Stomach (tissue), 8 donors: ENCODE measurements at regions not wholly inside any gene's neighbourhood (a gene's known extent, or its start where the extent isn't known, plus 50 kb on each side); places are given as distances from the start of the nearest gene placed in this dataset.

Experiments used
- DNase-seq, 2 donors: peaks; one replicate each; pipeline versions ENCODE4 v3.0.0 to v3.0.0-alpha.2; 2013 to 2019
- H3K27ac ChIP-seq, 5 donors: fragments of 200-600 bp in 4 of 5; sonication (generic) in 4 of 5; one replicate each; pipeline ENCODE4 v1.5.1; 2013 to 2019; ENCODE audit warnings: mild to moderate bottlenecking in 1 of 5, moderate library complexity in 1 of 5
- H3K27me3 ChIP-seq, 3 donors: fragments of 200-600 bp; sonication (generic); one replicate each; pipeline ENCODE4 v1.5.1; 2017 to 2019; ENCODE audit warnings: mixed run types in 1 of 3
- H3K36me3 ChIP-seq, 4 donors: fragments of 200-600 bp; sonication (generic); 1 replicate in 3 of 4; 2 replicates in 1 of 4; pipeline ENCODE4 v1.5.1; 2016 to 2019
- H3K4me1 ChIP-seq, 4 donors: fragments of 200-600 bp; sonication (generic); one replicate each; pipeline ENCODE4 v1.5.1; 2016 to 2019
- H3K4me3 ChIP-seq, 4 donors: fragments of 200-600 bp; sonication (generic) in 3 of 4; one replicate each; pipeline ENCODE4 v1.5.1; 2016 to 2019; ENCODE audit warnings: mild to moderate bottlenecking in 1 of 4
- H3K9me3 ChIP-seq, 4 donors: fragments of 200-600 bp; sonication (generic); one replicate each; pipeline ENCODE4 v1.5.1; 2016 to 2019
- EP300 ChIP-seq: sonication (generic); formaldehyde crosslinking; IDR thresholded peaks from one replicate; pipeline ENCODE4 v1.6.1; 2017; ENCODE audit warnings: antibody characterized with exemption
- POLR2A ChIP-seq, 4 donors: fragments of 450-650 bp; IDR thresholded peaks; one replicate each; pipeline ENCODE4 v1.6.1; 2016; ENCODE audit warnings: antibody characterized with exemption in 4 of 4, control low read depth in 2 of 4, mild to moderate bottlenecking in 1 of 4, moderate library complexity in 1 of 4
- POLR2AphosphoS5 ChIP-seq, 3 donors: sonication (generic); formaldehyde crosslinking; IDR thresholded peaks; one replicate each; pipeline ENCODE4 v1.6.1; 2016; ENCODE audit warnings: antibody characterized with exemption in 3 of 3
- WGBS, 5 donors: extraction: QIAGEN DNeasy Blood & Tissue Kit in 3 of 5; methylation state at CpG; one replicate each; pipeline versions ENCODE4 v1.1.5 to v1.1.7; 2013 to 2018; 5-methylcytosine and 5-hydroxymethylcytosine counted together
- intact Hi-C: fragments of 100-400 bp; cut with DNase I; formaldehyde crosslinking; loops from one replicate; pipeline ENCODE4 v1.15.1; 2023; ENCODE audit warnings: low total_unique reads
- TF ChIP-seq, protein P1 (sequence below), 7 experiments: fragments of 450-650 bp in 4 of 7; fragments of 200-600 bp in 3 of 7; sonication (generic) in 3 of 7; IDR thresholded peaks; one replicate each; pipeline ENCODE4 v1.5.1; 2016 to 2019; ENCODE audit warnings: antibody characterized with exemption in 7 of 7, control low read depth in 2 of 7, mild to moderate bottlenecking in 1 of 7
- donor health status: healthy with polysubstance abuse.
- donor health status: Bipolar disorder and iron deficiency.
- donor health status: healthy.

DNA sequence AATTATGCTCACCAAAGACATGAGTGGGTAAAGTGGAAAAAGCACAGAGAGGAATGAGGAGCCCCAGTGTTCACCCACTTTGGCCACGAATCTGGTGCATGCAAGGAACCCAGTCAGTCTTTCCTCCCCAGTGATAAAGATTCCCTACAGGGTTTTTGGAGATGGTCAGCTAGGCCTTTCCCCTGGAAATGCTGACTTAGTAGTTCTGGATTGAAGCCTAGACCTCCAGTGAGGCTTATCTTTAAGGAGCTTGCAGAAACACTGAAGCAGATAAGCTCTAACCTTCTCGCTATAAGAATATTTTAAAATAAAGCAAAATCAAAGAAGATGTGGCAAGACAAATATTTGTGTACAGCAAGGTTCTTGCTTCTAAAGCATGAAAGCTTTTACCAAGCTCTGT, 178.3 kb upstream of the CCDC68 start:
- Histone ChIP-seq H3K4me1 (no peaks in the 10 kb centered on the region), H3K36me3 (no peaks in the 10 kb centered on the region), H3K4me3 (no peak overlapping the region), H3K9me3 (no peaks in the 10 kb centered on the region), H3K27me3 (no peaks in the 10 kb centered on the region), H3K27ac (no peak overlapping the region)
- 49 to 70% (median 60%) methylated on average over 2 of the region's 2 CpGs for WGBS, 5 donors
- no peak for TF ChIP-seq POLR2AphosphoS5 (IDR thresholded peaks at IDR 0.05)
- TF ChIP-seq EP300, result no peak
- TF ChIP-seq, protein P1, sequence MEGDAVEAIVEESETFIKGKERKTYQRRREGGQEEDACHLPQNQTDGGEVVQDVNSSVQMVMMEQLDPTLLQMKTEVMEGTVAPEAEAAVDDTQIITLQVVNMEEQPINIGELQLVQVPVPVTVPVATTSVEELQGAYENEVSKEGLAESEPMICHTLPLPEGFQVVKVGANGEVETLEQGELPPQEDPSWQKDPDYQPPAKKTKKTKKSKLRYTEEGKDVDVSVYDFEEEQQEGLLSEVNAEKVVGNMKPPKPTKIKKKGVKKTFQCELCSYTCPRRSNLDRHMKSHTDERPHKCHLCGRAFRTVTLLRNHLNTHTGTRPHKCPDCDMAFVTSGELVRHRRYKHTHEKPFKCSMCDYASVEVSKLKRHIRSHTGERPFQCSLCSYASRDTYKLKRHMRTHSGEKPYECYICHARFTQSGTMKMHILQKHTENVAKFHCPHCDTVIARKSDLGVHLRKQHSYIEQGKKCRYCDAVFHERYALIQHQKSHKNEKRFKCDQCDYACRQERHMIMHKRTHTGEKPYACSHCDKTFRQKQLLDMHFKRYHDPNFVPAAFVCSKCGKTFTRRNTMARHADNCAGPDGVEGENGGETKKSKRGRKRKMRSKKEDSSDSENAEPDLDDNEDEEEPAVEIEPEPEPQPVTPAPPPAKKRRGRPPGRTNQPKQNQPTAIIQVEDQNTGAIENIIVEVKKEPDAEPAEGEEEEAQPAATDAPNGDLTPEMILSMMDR (IDR thresholded peaks at IDR 0.05), result no peak
- no peak for TF ChIP-seq POLR2A (IDR thresholded peaks at IDR 0.05)
- intact Hi-C loops, result no loop called here
- DNase-seq, result no peak

DNA sequence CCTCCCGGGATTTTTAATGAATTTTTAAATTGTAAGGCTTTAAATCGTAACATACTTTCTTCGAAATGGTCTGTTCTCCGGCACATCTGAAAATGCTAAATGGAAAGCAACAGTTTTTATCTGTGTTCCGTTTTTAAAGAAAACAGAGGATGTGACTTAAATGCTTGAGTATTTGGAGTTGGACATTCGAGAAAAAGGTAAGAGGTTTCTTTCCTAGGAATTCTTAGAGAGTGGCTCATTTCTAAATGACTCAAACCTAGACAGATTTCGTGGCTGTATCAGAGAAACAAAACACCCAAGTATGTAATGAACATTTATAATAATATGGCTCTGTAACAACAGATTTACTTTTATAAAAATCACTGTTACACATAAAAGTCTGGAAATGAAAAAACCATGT, 177.6 kb upstream of the CCDC68 start:
- WGBS, 5 donors, result 81 to 86% (median 82%) methylated on average over 7 of the region's 7 CpGs
- no peaks in the 10 kb centered on the region for H3K9me3 ChIP-seq
- H3K27me3 ChIP-seq, result no peaks in the 10 kb centered on the region
- no peak overlapping the region for H3K27ac ChIP-seq
- no peaks in the 10 kb centered on the region for H3K36me3 ChIP-seq
- H3K4me1 ChIP-seq, result no peaks in the 10 kb centered on the region
- intact Hi-C loops, result no loop called here
- DNase-seq, result no peak
- TF ChIP-seq, protein P1 (IDR thresholded peaks at IDR 0.05), result no peak
- TF ChIP-seq POLR2AphosphoS5 (IDR thresholded peaks at IDR 0.05), result no peak
- TF ChIP-seq EP300, result no peak
- no peak for TF ChIP-seq POLR2A (IDR thresholded peaks at IDR 0.05)
- no peak overlapping the region for H3K4me3 ChIP-seq

DNA sequence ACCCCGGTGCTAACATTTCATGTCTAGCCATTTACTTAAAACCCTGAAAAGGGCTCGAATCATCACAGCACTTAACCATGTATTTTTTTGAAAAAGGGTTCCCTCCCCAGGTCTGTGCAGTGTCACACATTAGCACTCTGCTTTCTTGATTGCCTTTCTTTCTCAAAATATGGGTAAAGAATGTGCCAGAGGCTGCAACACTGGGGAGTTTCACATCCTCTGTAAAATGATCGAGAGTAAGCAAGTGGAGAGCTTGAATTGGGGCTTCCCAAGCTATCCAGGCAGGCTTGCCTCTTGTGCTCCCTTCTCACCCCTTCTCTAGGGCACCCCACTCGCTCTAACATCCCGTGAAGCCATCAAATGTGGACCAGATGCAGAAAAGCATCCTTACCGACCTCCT, 177.0 kb upstream of the CCDC68 start:
- H3K4me3 ChIP-seq, result no peak overlapping the region
- no peaks in the 10 kb centered on the region for H3K9me3 ChIP-seq
- H3K4me1 ChIP-seq, result no peaks in the 10 kb centered on the region
- H3K27me3 ChIP-seq, result no peaks in the 10 kb centered on the region
- intact Hi-C loops, result no loop called here
- no peak for DNase-seq
- no peaks in the 10 kb centered on the region for H3K36me3 ChIP-seq
- WGBS, 5 donors, result 78 to 88% (median 82%) methylated on average over 6 of the region's 6 CpGs
- TF ChIP-seq, protein P1 (IDR thresholded peaks at IDR 0.05), result no peak
- TF ChIP-seq POLR2A (IDR thresholded peaks at IDR 0.05) (no peak), EP300 (no peak), POLR2AphosphoS5 (IDR thresholded peaks at IDR 0.05) (no peak)
- H3K27ac ChIP-seq, result no peak overlapping the region

DNA sequence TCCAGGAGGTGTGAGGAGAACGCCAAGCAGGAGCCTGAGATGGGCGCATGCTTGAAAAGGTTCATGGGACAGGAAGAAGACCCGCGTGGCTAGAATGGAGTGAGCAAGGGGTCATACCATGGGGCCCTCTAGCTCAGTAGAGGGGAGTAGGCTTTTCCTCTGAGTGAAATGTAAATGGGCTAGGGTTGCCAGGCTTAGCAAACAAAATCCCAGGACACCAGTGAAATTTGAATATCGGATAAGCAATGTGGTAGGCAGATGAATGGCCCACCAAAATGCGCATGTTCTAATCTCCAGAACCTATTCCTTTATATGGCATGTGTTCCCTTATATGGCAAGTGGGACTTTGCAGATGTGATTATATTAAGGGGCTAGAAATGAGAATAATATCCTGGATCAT, 174.1 kb upstream of the CCDC68 start:
- H3K36me3 ChIP-seq, result no peaks in the 10 kb centered on the region
- H3K4me1 ChIP-seq, result no peaks in the 10 kb centered on the region
- H3K27ac ChIP-seq, result no peak overlapping the region
- TF ChIP-seq POLR2AphosphoS5 (IDR thresholded peaks at IDR 0.05), result no peak
- TF ChIP-seq POLR2A (IDR thresholded peaks at IDR 0.05), result no peak
- TF ChIP-seq, protein P1 (IDR thresholded peaks at IDR 0.05), result no peak
- no peak for TF ChIP-seq EP300
- WGBS, 5 donors, result 89 to 96% (median 95%) methylated on average over 6 of the region's 6 CpGs
- H3K4me3 ChIP-seq, result no peak overlapping the region
- H3K9me3 ChIP-seq, result no peaks in the 10 kb centered on the region
- intact Hi-C loops, result no loop called here
- no peaks in the 10 kb centered on the region for H3K27me3 ChIP-seq
- DNase-seq, result no peak
